ENCODE measurements at regions not wholly inside any gene's neighbourhood (a gene's known extent, or its start where the extent isn't known, plus 50 kb on each side); places are given as distances from the start of the nearest gene placed in this dataset.

DNA sequence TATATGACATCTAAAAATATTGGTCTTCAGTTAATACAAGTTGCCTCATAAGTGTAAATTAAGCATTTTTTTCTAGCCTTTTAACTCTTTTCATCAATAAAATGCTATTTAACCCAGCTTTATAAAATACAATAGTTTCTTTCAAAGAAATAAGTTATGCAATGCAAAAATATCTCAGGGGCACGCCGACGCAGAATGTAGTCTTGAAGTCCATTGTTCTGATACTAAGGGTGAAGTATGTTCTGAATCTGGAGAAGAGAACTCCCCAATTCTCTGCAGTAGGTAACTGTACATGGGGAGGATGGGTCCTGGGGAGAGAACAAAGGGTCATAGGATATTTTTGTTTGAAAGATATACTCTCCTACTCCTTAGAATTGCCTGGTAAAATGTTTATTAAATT is 256.6 kb upstream of the NDST4 start:
- TF ChIP-seq, protein P1, sequence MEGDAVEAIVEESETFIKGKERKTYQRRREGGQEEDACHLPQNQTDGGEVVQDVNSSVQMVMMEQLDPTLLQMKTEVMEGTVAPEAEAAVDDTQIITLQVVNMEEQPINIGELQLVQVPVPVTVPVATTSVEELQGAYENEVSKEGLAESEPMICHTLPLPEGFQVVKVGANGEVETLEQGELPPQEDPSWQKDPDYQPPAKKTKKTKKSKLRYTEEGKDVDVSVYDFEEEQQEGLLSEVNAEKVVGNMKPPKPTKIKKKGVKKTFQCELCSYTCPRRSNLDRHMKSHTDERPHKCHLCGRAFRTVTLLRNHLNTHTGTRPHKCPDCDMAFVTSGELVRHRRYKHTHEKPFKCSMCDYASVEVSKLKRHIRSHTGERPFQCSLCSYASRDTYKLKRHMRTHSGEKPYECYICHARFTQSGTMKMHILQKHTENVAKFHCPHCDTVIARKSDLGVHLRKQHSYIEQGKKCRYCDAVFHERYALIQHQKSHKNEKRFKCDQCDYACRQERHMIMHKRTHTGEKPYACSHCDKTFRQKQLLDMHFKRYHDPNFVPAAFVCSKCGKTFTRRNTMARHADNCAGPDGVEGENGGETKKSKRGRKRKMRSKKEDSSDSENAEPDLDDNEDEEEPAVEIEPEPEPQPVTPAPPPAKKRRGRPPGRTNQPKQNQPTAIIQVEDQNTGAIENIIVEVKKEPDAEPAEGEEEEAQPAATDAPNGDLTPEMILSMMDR (IDR thresholded peaks at IDR 0.05), result no peak
- TF ChIP-seq POLR2A (IDR thresholded peaks at IDR 0.05) (no peak), POLR2AphosphoS5 (IDR thresholded peaks at IDR 0.05) (no peak), EP300 (IDR thresholded peaks at IDR 0.05) (no peak)

Measured in suprapubic skin (tissue), 4 donors.